Endothelial cell of umbilical vein (primary cell): ENCODE measurements at regions not wholly inside any gene's neighbourhood (a gene's known extent, or its start where the extent isn't known, plus 50 kb on each side); places are given as distances from the start of the nearest gene placed in this dataset.

ENCODE experiments used
- BruUV-seq: library from RNA; stranded (reverse); fragments of 400-500 nt; replicated peaks from 2 replicates; lab custom pipeline; 2021; lab: Mats Ljungman, UMichigan
- CTCF ChIA-PET: fragments of 300-600, 350-600 bp; sonication (Branson Sonifier 250); formaldehyde crosslinking; loops from one replicate; lab custom pipeline; 2021; ENCODE audit warnings: antibody characterized with exemption, inconsistent platforms; lab: Charles Lee
- POLR2A ChIA-PET: fragments of 300-600, 350-600 bp; sonication (Branson Sonifier 250); formaldehyde crosslinking; loops from one replicate; lab custom pipeline; 2021; ENCODE audit warnings: antibody characterized with exemption, inconsistent platforms; lab: Charles Lee
- DNase-seq: peaks from one replicate; pipeline ENCODE4 v3.0.0-alpha.2; 2011; ENCODE audit warnings: low read depth, low spot score
- FAIRE-seq: peaks from 2 replicates; lab custom pipeline; 2011; peaks lifted over from hg19 to GRCh38; lab: Jason Lieb, UNC
- H2AFZ ChIP-seq: 2 replicates; pipeline ENCODE4 v1.6.0; 2012; ENCODE audit warnings: low read depth, low read length, control low read depth, inconsistent platforms
- H3K27ac ChIP-seq: 2 replicates; pipeline ENCODE4 v1.5.1; 2011; ENCODE audit warnings: low read depth, mild to moderate bottlenecking, control low read depth, low read length, moderate library complexity; ENCODE audit not compliant: insufficient read depth
- H3K27me3 ChIP-seq, 2 experiments: 2 replicates each; pipeline versions ENCODE4 v1.6.0 to v1.6.1; 2011; ENCODE audit warnings: low read length in 2 of 2, mixed read lengths in 1 of 2; ENCODE audit not compliant: control insufficient read depth in 2 of 2, insufficient read depth in 2 of 2
- H3K36me3 ChIP-seq, 2 experiments: 2 replicates in 1 of 2; 3 replicates in 1 of 2; pipeline ENCODE4 v1.5.1; 2011; ENCODE audit warnings: low read length in 2 of 2, mild to moderate bottlenecking in 1 of 2, moderate library complexity in 1 of 2; ENCODE audit not compliant: control insufficient read depth in 2 of 2, insufficient read depth in 2 of 2; ENCODE audit errors: extremely low read depth in 1 of 2
- H3K4me1 ChIP-seq: 3 replicates; pipeline ENCODE4 v1.5.1; 2011; ENCODE audit warnings: mild to moderate bottlenecking, low read length; ENCODE audit not compliant: control insufficient read depth, insufficient read depth; ENCODE audit errors: extremely low read depth
- H3K4me2 ChIP-seq: 2 replicates; pipeline ENCODE4 v1.6.1; 2011; ENCODE audit warnings: low read length, control low read depth, mixed read lengths; ENCODE audit not compliant: insufficient read depth
- H3K4me3 ChIP-seq, 3 experiments: fragments of 200-600 bp in 1 of 3; sonication (generic), shearing (Covaris generic) in 1 of 3; replicated peaks in 1 of 3; 2 replicates each; pipeline ENCODE4 v1.5.1; 2011 to 2016; ENCODE audit warnings: control low read depth in 3 of 3, low read length in 3 of 3, mild to moderate bottlenecking in 2 of 3, inconsistent platforms in 1 of 3, low read depth in 1 of 3, moderate library complexity in 1 of 3; ENCODE audit not compliant: insufficient read depth in 1 of 3
- H3K79me2 ChIP-seq: 2 replicates; pipeline ENCODE4 v1.6.0; 2012; ENCODE audit warnings: low read length, inconsistent platforms; ENCODE audit not compliant: control insufficient read depth, insufficient read depth
- H3K9ac ChIP-seq: replicated peaks from 2 replicates; pipeline ENCODE3; 2011; ENCODE audit warnings: low read length, control low read depth; ENCODE audit not compliant: insufficient read depth; ENCODE audit errors: extremely low read depth
- H3K9me1 ChIP-seq: replicated peaks from 3 replicates; pipeline ENCODE4 v1.6.0; 2011; ENCODE audit warnings: mild to moderate bottlenecking, low read length; ENCODE audit not compliant: control insufficient read depth, insufficient read depth; ENCODE audit errors: extremely low read depth
- H3K9me3 ChIP-seq: replicated peaks from 2 replicates; pipeline ENCODE4 v1.5.1; 2012; ENCODE audit warnings: low read length, inconsistent platforms; ENCODE audit not compliant: control insufficient read depth, insufficient read depth
- H4K20me1 ChIP-seq: replicated peaks from 2 replicates; pipeline ENCODE3; 2011; ENCODE audit warnings: mild to moderate bottlenecking, low read length; ENCODE audit not compliant: control insufficient read depth, insufficient read depth; ENCODE audit errors: extremely low read depth
- EZH2 ChIP-seq: IDR thresholded peaks from 2 replicates; pipeline ENCODE4 v1.6.1; 2012; ENCODE audit warnings: borderline replicate concordance, low read depth, mild to moderate bottlenecking, moderate library complexity, low read length, inconsistent platforms; ENCODE audit not compliant: severe bottlenecking
- FOS ChIP-seq: IDR thresholded peaks from 2 replicates; pipeline ENCODE4 v1.6.1; 2011; ENCODE audit warnings: mild to moderate bottlenecking, low read length, moderate library complexity, borderline replicate concordance; ENCODE audit not compliant: insufficient read depth
- GATA2 ChIP-seq: IDR thresholded peaks from 2 replicates; pipeline ENCODE4 v1.7.0; 2011; ENCODE audit warnings: low read depth, mild to moderate bottlenecking, moderate library complexity, mixed read lengths, low read length; ENCODE audit not compliant: insufficient read length, insufficient read depth
- JUN ChIP-seq: IDR thresholded peaks from 2 replicates; pipeline ENCODE4 v1.6.1; 2011; ENCODE audit warnings: borderline replicate concordance, low read depth; ENCODE audit not compliant: insufficient read length, insufficient read depth
- MYC ChIP-seq: IDR thresholded peaks from one replicate; pipeline ENCODE4 v1.6.1; 2011; ENCODE audit warnings: mild to moderate bottlenecking, low read depth, low read length
- POLR2A ChIP-seq: IDR thresholded peaks from 2 replicates; pipeline ENCODE4 v1.6.1; 2012; ENCODE audit warnings: low read depth, mild to moderate bottlenecking, control low read depth, low read length
- POLR2AphosphoS5 ChIP-seq: IDR thresholded peaks from 2 replicates; pipeline ENCODE4 v1.6.1; 2012; ENCODE audit warnings: low read depth, mild to moderate bottlenecking, control low read depth, low read length, moderate library complexity; ENCODE audit not compliant: insufficient read depth
- dilution Hi-C: fragments of 300-500 bp; cut with MboI; formaldehyde crosslinking; loops from one replicate; pipeline ENCODE4 v1.15.0; 2019; ENCODE audit warnings: low sequenced_read_pairs; ENCODE audit not compliant: extremely low pct_ligation_motif_present
- intact Hi-C: fragments of 100-400 bp; cut with micrococcal nuclease; formaldehyde crosslinking; loops from one replicate; pipeline ENCODE4 v1.10.0; 2022
- TF ChIP-seq, protein P1 (sequence below): IDR thresholded peaks from 2 replicates; pipeline ENCODE4 v1.6.1; 2011; ENCODE audit not compliant: insufficient read depth, insufficient read length
- TF ChIP-seq, protein P2 (sequence below), 2 donors: IDR thresholded peaks; 1 replicate in 1 of 2; 2 replicates in 1 of 2; pipeline ENCODE4 v1.5.1; 2011; ENCODE audit warnings: low read length in 2 of 2, mild to moderate bottlenecking in 2 of 2, moderate library complexity in 2 of 2, control low read depth in 1 of 2, inconsistent platforms in 1 of 2, low read depth in 1 of 2; ENCODE audit not compliant: insufficient read depth in 1 of 2; ENCODE audit errors: extremely low read depth in 1 of 2

GRCh38 chr10:54961040-54961439, 160.0 kb upstream of the PCDH15 start:
- no peaks in the 10 kb centered on the region for H3K9me3 ChIP-seq
- BruUV-seq: no TSS peak
- no peaks in the 10 kb centered on the region for H3K27me3 ChIP-seq
- H3K79me2 ChIP-seq: no peaks in the 10 kb centered on the region
- dilution Hi-C loops (no loop called here), intact Hi-C loops (no loop called here)
- no peak overlapping the region for H2AFZ ChIP-seq
- H3K27ac ChIP-seq: no peak overlapping the region
- no peak overlapping the region for H3K4me2 ChIP-seq
- no peaks in the 10 kb centered on the region for H4K20me1 ChIP-seq
- POLR2A ChIA-PET: no interaction called here
- no peak for DNase-seq
- CTCF ChIA-PET: no interaction called here
- no peak for FAIRE-seq
- H3K9me1 ChIP-seq: no peaks in the 10 kb centered on the region
- TF ChIP-seq, protein P1, sequence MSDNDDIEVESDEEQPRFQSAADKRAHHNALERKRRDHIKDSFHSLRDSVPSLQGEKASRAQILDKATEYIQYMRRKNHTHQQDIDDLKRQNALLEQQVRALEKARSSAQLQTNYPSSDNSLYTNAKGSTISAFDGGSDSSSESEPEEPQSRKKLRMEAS: no peak
- no peak for TF ChIP-seq POLR2AphosphoS5
- TF ChIP-seq POLR2A: no peak
- TF ChIP-seq EZH2: no peak
- TF ChIP-seq GATA2: no peak
- TF ChIP-seq MYC: no peak
- no peak for TF ChIP-seq FOS
- no peak for TF ChIP-seq JUN
- TF ChIP-seq, protein P2, sequence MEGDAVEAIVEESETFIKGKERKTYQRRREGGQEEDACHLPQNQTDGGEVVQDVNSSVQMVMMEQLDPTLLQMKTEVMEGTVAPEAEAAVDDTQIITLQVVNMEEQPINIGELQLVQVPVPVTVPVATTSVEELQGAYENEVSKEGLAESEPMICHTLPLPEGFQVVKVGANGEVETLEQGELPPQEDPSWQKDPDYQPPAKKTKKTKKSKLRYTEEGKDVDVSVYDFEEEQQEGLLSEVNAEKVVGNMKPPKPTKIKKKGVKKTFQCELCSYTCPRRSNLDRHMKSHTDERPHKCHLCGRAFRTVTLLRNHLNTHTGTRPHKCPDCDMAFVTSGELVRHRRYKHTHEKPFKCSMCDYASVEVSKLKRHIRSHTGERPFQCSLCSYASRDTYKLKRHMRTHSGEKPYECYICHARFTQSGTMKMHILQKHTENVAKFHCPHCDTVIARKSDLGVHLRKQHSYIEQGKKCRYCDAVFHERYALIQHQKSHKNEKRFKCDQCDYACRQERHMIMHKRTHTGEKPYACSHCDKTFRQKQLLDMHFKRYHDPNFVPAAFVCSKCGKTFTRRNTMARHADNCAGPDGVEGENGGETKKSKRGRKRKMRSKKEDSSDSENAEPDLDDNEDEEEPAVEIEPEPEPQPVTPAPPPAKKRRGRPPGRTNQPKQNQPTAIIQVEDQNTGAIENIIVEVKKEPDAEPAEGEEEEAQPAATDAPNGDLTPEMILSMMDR (IDR thresholded peaks at IDR 0.05; ENCODE audit: extremely low read depth in 1 of 2, insufficient read depth in 1 of 2, low read depth in 1 of 2, low read length in 2 of 2): no peak
- H3K4me3 ChIP-seq: no peak overlapping the region
- H3K9ac ChIP-seq: no peak overlapping the region
- H3K36me3 ChIP-seq: no peaks in the 10 kb centered on the region
- H3K4me1 ChIP-seq: no peaks in the 10 kb centered on the region
